ENCODE measurements at regions not wholly inside any gene's neighbourhood (a gene's known extent, or its start where the extent isn't known, plus 50 kb on each side); places are given as distances from the start of the nearest gene placed in this dataset.
"Not testable (repeated sequence)": the region's sequence is repeated elsewhere in the genome, so short reads cannot be mapped to it uniquely, and the experiment has no call there.

- no peak for FAIRE-seq
Observed at GRCh38 chr3:106276151-106276550, 407.3 kb upstream of the CBLB start.

GRCh38 chr3:106276755-106277612, 408.2 kb upstream of the CBLB start:
- FAIRE-seq, result no peak

- FAIRE-seq, result no peak
Observed at GRCh38 chr3:106277731-106278130, 408.9 kb upstream of the CBLB start.

GRCh38 chr3:106281221-106281620, 412.4 kb upstream of the CBLB start:
- FAIRE-seq, result no peak

- FAIRE-seq, result no peak
Observed at GRCh38 chr3:106282943-106283342, 414.1 kb upstream of the CBLB start.

- no peak for FAIRE-seq
Observed at GRCh38 chr3:106288781-106289180, 420.0 kb upstream of the CBLB start.

- FAIRE-seq, result no peak
Observed at GRCh38 chr3:106290304-106290997, 421.6 kb upstream of the CBLB start.

GRCh38 chr3:106293161-106293560, 424.3 kb upstream of the CBLB start:
- no peak for FAIRE-seq

GRCh38 chr3:106294121-106294520, 425.3 kb upstream of the CBLB start:
- FAIRE-seq, result no peak

- FAIRE-seq, result no peak
Observed at GRCh38 chr3:106296062-106296461, 427.2 kb upstream of the CBLB start.

- no peak for FAIRE-seq
Observed at GRCh38 chr3:106299300-106300098, 430.7 kb upstream of the CBLB start.

GRCh38 chr3:106302451-106303221, 433.8 kb upstream of the CBLB start:
- FAIRE-seq, result no peak

- no peak for FAIRE-seq
Observed at GRCh38 chr3:106303766-106304165, 435.0 kb upstream of the CBLB start.

- FAIRE-seq, result no peak
Observed at GRCh38 chr3:106305127-106305526, 436.3 kb upstream of the CBLB start.

GRCh38 chr3:106305882-106306435, 437.1 kb upstream of the CBLB start:
- FAIRE-seq, result no peak

GRCh38 chr3:106309274-106309673, 440.5 kb upstream of the CBLB start:
- FAIRE-seq, result no peak

- not testable (repeated sequence) for FAIRE-seq
Observed at GRCh38 chr3:106309798-106310197, 441.0 kb upstream of the CBLB start.

- FAIRE-seq, result no peak
Observed at GRCh38 chr3:106317141-106318055, 448.6 kb upstream of the CBLB start.

GRCh38 chr3:106321438-106321837, 452.6 kb upstream of the CBLB start:
- peak; percentile 32 for FAIRE-seq

- FAIRE-seq, result no peak
Observed at GRCh38 chr3:106323586-106323985, 454.8 kb upstream of the CBLB start.

All from A204.1 (cell line).